ENCODE measurements at regions not wholly inside any gene's neighbourhood (a gene's known extent, or its start where the extent isn't known, plus 50 kb on each side); places are given as distances from the start of the nearest gene placed in this dataset.

DNA sequence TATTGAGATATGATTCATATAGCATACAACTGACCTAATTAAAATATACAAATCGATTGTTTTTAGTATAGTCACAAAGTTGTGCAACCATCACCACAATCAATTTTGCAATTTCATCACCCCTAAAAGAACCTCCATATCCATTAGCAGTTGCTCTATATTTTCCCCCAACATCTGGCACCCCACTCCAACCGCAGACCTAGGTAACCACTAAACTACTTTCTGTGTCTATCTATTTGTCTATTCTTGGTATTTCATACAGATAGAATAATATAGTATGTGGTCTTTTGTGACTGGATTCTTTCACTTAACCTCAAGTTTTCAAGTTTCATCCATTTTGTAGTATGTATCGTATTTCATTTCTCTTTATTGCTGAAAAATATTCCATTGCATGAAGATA, 126.0 kb upstream of the CRY1 start:
- WGBS (ENCODE audit: insufficient coverage), result 100% methylated on average over 1 of the region's 3 CpGs

DNA sequence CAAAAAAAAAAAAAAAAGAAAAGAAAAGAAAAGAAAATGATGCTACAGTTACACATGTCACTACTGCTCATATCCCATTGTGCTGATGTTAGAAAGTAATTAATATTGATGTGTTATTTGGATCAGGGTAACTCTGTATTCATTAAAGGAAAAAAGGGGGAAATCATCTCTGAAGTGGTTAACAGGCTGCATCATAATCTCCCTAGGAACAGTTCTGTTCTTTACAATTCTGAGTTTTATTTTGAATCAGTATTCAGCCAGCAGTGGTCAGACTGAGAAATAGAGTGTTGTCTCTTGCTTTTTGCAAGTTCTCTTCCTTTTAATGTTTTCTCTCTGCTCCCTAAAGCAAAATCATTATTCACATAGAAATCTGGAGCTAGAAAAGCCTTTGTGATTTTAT, 128.6 kb upstream of the CRY1 start:
- Histone ChIP-seq H3K4me1 (ENCODE audit: control extremely low read depth in 1 of 4, control insufficient read depth in 4 of 4, insufficient read depth in 4 of 4, low read length in 3 of 4) (no peaks in the 10 kb centered on the region), H3K27me3 (replicated peaks in 2 of 5; ENCODE audit: control insufficient read depth in 4 of 5, insufficient read depth in 5 of 5, low read length in 4 of 5) (peaks cover 0 to 8% (median 0%) of the 10 kb centered on the region in 5 experiments), H3K9me3 (ENCODE audit: control extremely low read depth in 1 of 5, control insufficient read depth in 4 of 5, insufficient read depth in 2 of 5, low read depth in 1 of 5, low read length in 4 of 5) (no peaks in the 10 kb centered on the region), H3K4me3 (ENCODE audit: control insufficient read depth in 1 of 7, extremely low read depth in 1 of 7, insufficient read depth in 4 of 7, low read depth in 2 of 7, low read length in 6 of 7) (no peak overlapping the region), H3K27ac (ENCODE audit: insufficient read depth in 1 of 2, low read depth in 1 of 2, low read length in 2 of 2, poor library complexity in 1 of 2, severe bottlenecking in 2 of 2) (no peak overlapping the region), H3K36me3 (ENCODE audit: control insufficient read depth in 4 of 4, insufficient read depth in 4 of 4, low read length in 3 of 4) (no peaks in the 10 kb centered on the region)
- DNase-seq, result no peak
- ChIA-PET POLR2A (no interaction called here), CTCF (interaction anchor here (0.7 to 1.4 kb wide), 2 partner anchors 33 to 385 kb away, joined by 3 to 4 read pairs; no protein-coding TSS in a partner anchor)

More for the DNA sequence above, 126.0 kb upstream of the CRY1 start:
- Histone ChIP-seq H3K27ac (ENCODE audit: insufficient read depth in 1 of 2, low read depth in 1 of 2, low read length in 2 of 2, poor library complexity in 1 of 2, severe bottlenecking in 2 of 2) (no peak overlapping the region), H3K27me3 (replicated peaks in 2 of 5; ENCODE audit: control insufficient read depth in 4 of 5, insufficient read depth in 5 of 5, low read length in 4 of 5) (peaks cover 0 to 8% (median 0%) of the 10 kb centered on the region in 5 experiments), H3K9me3 (ENCODE audit: control extremely low read depth in 1 of 5, control insufficient read depth in 4 of 5, insufficient read depth in 2 of 5, low read depth in 1 of 5, low read length in 4 of 5) (no peaks in the 10 kb centered on the region), H3K36me3 (ENCODE audit: control insufficient read depth in 4 of 4, insufficient read depth in 4 of 4, low read length in 3 of 4) (no peaks in the 10 kb centered on the region), H3K4me1 (ENCODE audit: control extremely low read depth in 1 of 4, control insufficient read depth in 4 of 4, insufficient read depth in 4 of 4, low read length in 3 of 4) (no peaks in the 10 kb centered on the region), H3K4me3 (ENCODE audit: control insufficient read depth in 1 of 7, extremely low read depth in 1 of 7, insufficient read depth in 4 of 7, low read depth in 2 of 7, low read length in 6 of 7) (no peak overlapping the region)
- DNase-seq, result no peak
- ChIA-PET CTCF (no interaction called here), POLR2A (no interaction called here)

DNA sequence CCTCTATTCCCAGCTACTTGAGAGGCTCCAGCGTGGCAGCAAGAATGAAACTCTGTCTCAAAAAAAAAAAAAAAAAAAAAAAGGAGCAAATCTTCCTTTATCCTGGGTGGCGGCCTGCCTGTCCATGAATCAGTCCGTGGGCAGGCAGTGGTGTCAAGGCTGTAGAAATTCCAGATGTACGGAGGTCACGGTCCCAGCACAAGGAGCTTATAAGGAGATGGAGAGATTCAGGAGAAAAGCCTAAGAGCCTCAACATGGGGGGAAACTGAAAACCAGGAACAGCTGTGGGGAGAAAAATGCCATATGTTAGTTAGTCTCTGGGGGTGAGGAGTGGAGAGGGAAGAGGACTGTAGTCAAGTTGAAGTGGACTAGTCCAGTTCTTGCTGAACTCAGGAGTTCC, 130.5 kb upstream of the CRY1 start:
- ChIA-PET CTCF (interaction anchor here (1.5 kb wide), 1 partner anchor 12 kb away, joined by 5 read pairs; no protein-coding TSS in a partner anchor), POLR2A (interaction anchor here (0.5 kb wide), 1 partner anchor 10 kb away, joined by 3 read pairs; no protein-coding TSS in a partner anchor)
- 88% methylated on average over 5 of the region's 5 CpGs for WGBS (ENCODE audit: insufficient coverage)

DNA sequence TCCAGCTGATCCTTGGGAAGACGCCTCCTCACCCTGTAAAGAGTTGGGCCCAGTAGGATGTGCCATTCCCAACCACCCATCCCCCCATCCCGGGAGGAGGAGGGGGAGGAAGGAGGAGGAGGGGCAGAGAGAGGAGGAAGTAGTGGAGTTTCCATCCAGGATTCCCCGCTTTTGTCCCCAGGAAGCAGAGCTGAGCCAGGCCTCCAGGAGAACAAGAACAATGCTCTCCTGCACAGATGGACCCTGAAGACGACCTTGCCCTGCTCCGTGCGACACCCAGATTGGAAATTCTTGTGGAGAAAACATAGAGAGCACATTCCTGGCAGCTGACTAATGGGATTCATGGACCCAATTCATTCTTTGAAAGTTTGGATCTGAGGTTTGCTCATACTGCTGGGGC, 132.3 kb upstream of the CRY1 start:
- ChIA-PET POLR2A (no interaction called here), CTCF (no interaction called here)
- no peaks in the 10 kb centered on the region for H3K36me3 ChIP-seq (ENCODE audit: control insufficient read depth in 4 of 4, insufficient read depth in 4 of 4, low read length in 3 of 4)
- WGBS (ENCODE audit: insufficient coverage), result 91% methylated on average over 4 of the region's 6 CpGs
- no peak overlapping the region for H3K4me3 ChIP-seq (ENCODE audit: control insufficient read depth in 1 of 7, extremely low read depth in 1 of 7, insufficient read depth in 4 of 7, low read depth in 2 of 7, low read length in 6 of 7)
- H3K4me1 ChIP-seq (ENCODE audit: control extremely low read depth in 1 of 4, control insufficient read depth in 4 of 4, insufficient read depth in 4 of 4, low read length in 3 of 4), result no peaks in the 10 kb centered on the region
- H3K27me3 ChIP-seq (replicated peaks in 2 of 5; ENCODE audit: control insufficient read depth in 4 of 5, insufficient read depth in 5 of 5, low read length in 4 of 5), result peaks cover 0 to 3% (median 0%) of the 10 kb centered on the region in 5 experiments
- no peaks in the 10 kb centered on the region for H3K9me3 ChIP-seq (ENCODE audit: control extremely low read depth in 1 of 5, control insufficient read depth in 4 of 5, insufficient read depth in 2 of 5, low read depth in 1 of 5, low read length in 4 of 5)
- DNase-seq, result no peak
- H3K27ac ChIP-seq (ENCODE audit: insufficient read depth in 1 of 2, low read depth in 1 of 2, low read length in 2 of 2, poor library complexity in 1 of 2, severe bottlenecking in 2 of 2), result no peak overlapping the region

More for the DNA sequence above, 130.5 kb upstream of the CRY1 start:
- Histone ChIP-seq H3K27me3 (replicated peaks in 2 of 5; ENCODE audit: control insufficient read depth in 4 of 5, insufficient read depth in 5 of 5, low read length in 4 of 5) (peaks cover 0 to 8% (median 0%) of the 10 kb centered on the region in 5 experiments), H3K4me1 (ENCODE audit: control extremely low read depth in 1 of 4, control insufficient read depth in 4 of 4, insufficient read depth in 4 of 4, low read length in 3 of 4) (no peaks in the 10 kb centered on the region), H3K36me3 (ENCODE audit: control insufficient read depth in 4 of 4, insufficient read depth in 4 of 4, low read length in 3 of 4) (no peaks in the 10 kb centered on the region), H3K27ac (ENCODE audit: insufficient read depth in 1 of 2, low read depth in 1 of 2, low read length in 2 of 2, poor library complexity in 1 of 2, severe bottlenecking in 2 of 2) (no peak overlapping the region), H3K9me3 (ENCODE audit: control extremely low read depth in 1 of 5, control insufficient read depth in 4 of 5, insufficient read depth in 2 of 5, low read depth in 1 of 5, low read length in 4 of 5) (no peaks in the 10 kb centered on the region), H3K4me3 (ENCODE audit: control insufficient read depth in 1 of 7, extremely low read depth in 1 of 7, insufficient read depth in 4 of 7, low read depth in 2 of 7, low read length in 6 of 7) (no peak overlapping the region)
- DNase-seq, result peak in 2 of 3 donors; percentile 8 to 21

DNA sequence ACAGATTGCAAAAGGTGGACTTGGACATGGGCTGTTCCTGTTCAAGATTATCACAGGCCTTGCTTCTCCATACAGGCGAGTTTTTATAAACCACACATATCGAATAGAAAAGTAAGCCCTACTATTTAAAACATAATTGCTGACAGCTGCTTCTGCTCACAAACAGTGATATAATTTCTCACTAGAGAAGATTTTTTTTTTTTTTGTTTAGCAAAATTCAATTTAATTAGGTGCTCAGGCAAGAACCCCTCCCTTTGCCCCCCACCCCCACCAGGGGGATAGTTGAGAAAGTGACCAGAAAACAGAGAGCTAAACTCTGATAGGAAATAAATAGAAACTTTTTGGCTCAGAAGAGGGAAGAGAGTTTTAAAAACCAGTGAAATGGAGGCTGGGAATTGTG, 132.8 kb upstream of the CRY1 start:
- Histone ChIP-seq H3K9me3 (ENCODE audit: control extremely low read depth in 1 of 5, control insufficient read depth in 4 of 5, insufficient read depth in 2 of 5, low read depth in 1 of 5, low read length in 4 of 5) (no peaks in the 10 kb centered on the region), H3K36me3 (ENCODE audit: control insufficient read depth in 4 of 4, insufficient read depth in 4 of 4, low read length in 3 of 4) (no peaks in the 10 kb centered on the region), H3K27me3 (replicated peaks in 2 of 5; ENCODE audit: control insufficient read depth in 4 of 5, insufficient read depth in 5 of 5, low read length in 4 of 5) (peaks cover 0 to 3% (median 0%) of the 10 kb centered on the region in 5 experiments), H3K27ac (ENCODE audit: insufficient read depth in 1 of 2, low read depth in 1 of 2, low read length in 2 of 2, poor library complexity in 1 of 2, severe bottlenecking in 2 of 2) (no peak overlapping the region), H3K4me3 (ENCODE audit: control insufficient read depth in 1 of 7, extremely low read depth in 1 of 7, insufficient read depth in 4 of 7, low read depth in 2 of 7, low read length in 6 of 7) (no peak overlapping the region), H3K4me1 (ENCODE audit: control extremely low read depth in 1 of 4, control insufficient read depth in 4 of 4, insufficient read depth in 4 of 4, low read length in 3 of 4) (no peaks in the 10 kb centered on the region)
- no CpG with 5 or more reads among the region's 2 CpGs for WGBS (ENCODE audit: insufficient coverage)
- no peak for DNase-seq
- POLR2A ChIA-PET, result no interaction called here
- CTCF ChIA-PET, result interaction anchor here (0.7 kb wide), 1 partner anchor 399 kb away, joined by 3 read pairs; no protein-coding TSS in a partner anchor

DNA sequence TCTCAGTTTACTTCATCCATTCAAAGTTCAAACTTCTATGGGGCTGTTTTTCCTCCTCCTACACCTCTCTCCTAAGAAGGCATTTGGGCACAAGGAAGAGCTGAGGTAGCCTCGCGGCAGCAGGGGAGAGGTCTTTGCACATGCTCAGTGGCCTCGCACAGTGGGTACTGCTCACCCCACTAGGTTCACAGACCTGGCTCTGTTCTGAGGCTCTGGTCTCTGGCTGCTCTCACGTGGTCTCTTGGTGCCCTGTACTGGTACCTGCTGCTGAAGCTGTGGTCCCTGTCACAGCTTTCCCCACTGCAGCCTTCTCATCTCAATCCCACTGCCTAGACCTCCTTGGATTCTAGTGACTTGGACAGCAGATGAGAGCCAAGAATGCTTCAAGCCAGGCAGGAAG, 134.7 kb upstream of the CRY1 start:
- ChIA-PET POLR2A (no interaction called here), CTCF (no interaction called here)
- no peaks in the 10 kb centered on the region for H3K9me3 ChIP-seq (ENCODE audit: control extremely low read depth in 1 of 5, control insufficient read depth in 4 of 5, insufficient read depth in 2 of 5, low read depth in 1 of 5, low read length in 4 of 5)
- no peaks in the 10 kb centered on the region for H3K36me3 ChIP-seq (ENCODE audit: control insufficient read depth in 4 of 4, insufficient read depth in 4 of 4, low read length in 3 of 4)
- H3K4me1 ChIP-seq (ENCODE audit: control extremely low read depth in 1 of 4, control insufficient read depth in 4 of 4, insufficient read depth in 4 of 4, low read length in 3 of 4), result no peaks in the 10 kb centered on the region
- no peak overlapping the region for H3K27ac ChIP-seq (ENCODE audit: insufficient read depth in 1 of 2, low read depth in 1 of 2, low read length in 2 of 2, poor library complexity in 1 of 2, severe bottlenecking in 2 of 2)
- H3K27me3 ChIP-seq (replicated peaks in 2 of 5; ENCODE audit: control insufficient read depth in 4 of 5, insufficient read depth in 5 of 5, low read length in 4 of 5), result peaks cover 0 to 3% (median 0%) of the 10 kb centered on the region in 5 experiments
- DNase-seq, result no peak
- no peak overlapping the region for H3K4me3 ChIP-seq (ENCODE audit: control insufficient read depth in 1 of 7, extremely low read depth in 1 of 7, insufficient read depth in 4 of 7, low read depth in 2 of 7, low read length in 6 of 7)
- 87% methylated on average over 4 of the region's 4 CpGs for WGBS (ENCODE audit: insufficient coverage)

DNA sequence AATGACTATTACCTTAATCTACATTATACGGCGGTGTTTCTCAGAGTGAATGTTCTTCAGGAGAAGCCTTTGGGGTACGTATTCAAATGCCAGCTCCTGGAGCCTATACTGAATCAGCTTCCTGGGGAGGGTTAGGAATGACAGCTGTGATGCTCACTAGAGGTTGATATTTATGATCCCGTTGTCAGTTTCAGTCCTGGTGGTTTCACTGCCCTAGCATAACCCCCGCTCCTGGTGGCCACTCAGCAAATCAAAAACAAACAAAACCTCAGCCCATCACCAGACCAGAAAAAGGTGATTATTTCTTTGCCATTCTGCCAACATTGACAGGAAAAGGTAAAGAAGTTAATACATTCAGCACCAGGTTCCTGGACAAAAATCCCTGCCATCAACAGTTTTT, 136.5 kb upstream of the CRY1 start:
- Histone ChIP-seq H3K36me3 (ENCODE audit: control insufficient read depth in 4 of 4, insufficient read depth in 4 of 4, low read length in 3 of 4) (no peaks in the 10 kb centered on the region), H3K9me3 (ENCODE audit: control extremely low read depth in 1 of 5, control insufficient read depth in 4 of 5, insufficient read depth in 2 of 5, low read depth in 1 of 5, low read length in 4 of 5) (no peaks in the 10 kb centered on the region), H3K4me1 (ENCODE audit: control extremely low read depth in 1 of 4, control insufficient read depth in 4 of 4, insufficient read depth in 4 of 4, low read length in 3 of 4) (no peaks in the 10 kb centered on the region), H3K4me3 (ENCODE audit: control insufficient read depth in 1 of 7, extremely low read depth in 1 of 7, insufficient read depth in 4 of 7, low read depth in 2 of 7, low read length in 6 of 7) (no peak overlapping the region), H3K27ac (ENCODE audit: insufficient read depth in 1 of 2, low read depth in 1 of 2, low read length in 2 of 2, poor library complexity in 1 of 2, severe bottlenecking in 2 of 2) (no peak overlapping the region), H3K27me3 (replicated peaks in 2 of 5; ENCODE audit: control insufficient read depth in 4 of 5, insufficient read depth in 5 of 5, low read length in 4 of 5) (peaks cover 0 to 3% (median 0%) of the 10 kb centered on the region in 5 experiments)
- DNase-seq, result no peak
- 100% methylated on average over 1 of the region's 5 CpGs for WGBS (ENCODE audit: insufficient coverage)
- ChIA-PET CTCF (interaction anchor here (0.9 kb wide), 1 partner anchor 98 kb away, joined by 3 read pairs; no protein-coding TSS in a partner anchor), POLR2A (no interaction called here)

Measured in common myeloid progenitor, CD34-positive (primary cell).